Uterus (tissue), 3 donors: ENCODE measurements at regions not wholly inside any gene's neighbourhood (a gene's known extent, or its start where the extent isn't known, plus 50 kb on each side); places are given as distances from the start of the nearest gene placed in this dataset.

ENCODE experiments used
- DNase-seq, 2 donors: peaks; one replicate each; pipeline ENCODE4 v3.0.0-alpha.2; 2019 to 2020
- H3K27ac ChIP-seq, 2 donors: fragments of 200-600 bp; sonication (generic); 1 replicate in 1 of 2; 2 replicates in 1 of 2; pipeline ENCODE4 v1.5.1; 2016 to 2018
- H3K27me3 ChIP-seq, 2 donors: fragments of 200-600 bp; sonication (generic); one replicate each; pipeline ENCODE4 v1.5.1; 2018 to 2019; ENCODE audit warnings: control low read depth in 1 of 2
- H3K36me3 ChIP-seq, 2 donors: fragments of 200-600 bp; sonication (generic); one replicate each; pipeline ENCODE4 v1.5.1; 2019; ENCODE audit warnings: control low read depth in 1 of 2
- H3K4me1 ChIP-seq, 2 donors: fragments of 200-600 bp; sonication (generic); one replicate each; pipeline ENCODE4 v1.5.1; 2018 to 2019; ENCODE audit warnings: control low read depth in 1 of 2
- H3K4me3 ChIP-seq, 2 donors: fragments of 200-600 bp; sonication (generic); 1 replicate in 1 of 2; 2 replicates in 1 of 2; pipeline ENCODE4 v1.5.1; 2018 to 2019; ENCODE audit warnings: mild to moderate bottlenecking in 1 of 2
- H3K9me3 ChIP-seq, 2 donors: fragments of 200-600 bp; sonication (generic); one replicate each; pipeline ENCODE4 v1.5.1; 2019; ENCODE audit warnings: control low read depth in 1 of 2
- CTCF ChIP-seq, 4 experiments: fragments of 200-600 bp in 2 of 4; fragments of 450-650 bp in 2 of 4; sonication (generic) in 2 of 4; IDR thresholded peaks; one replicate each; pipeline ENCODE4 v1.5.1; 2016 to 2019; ENCODE audit warnings: antibody characterized with exemption in 4 of 4, mild to moderate bottlenecking in 2 of 4, moderate library complexity in 1 of 4
- POLR2A ChIP-seq, 2 donors: fragments of 450-650 bp; IDR thresholded peaks; one replicate each; pipeline ENCODE4 v1.6.1; 2016; ENCODE audit warnings: antibody characterized with exemption in 2 of 2, mild to moderate bottlenecking in 1 of 2, moderate library complexity in 1 of 2
- intact Hi-C: fragments of 100-400 bp; cut with DNase I; formaldehyde crosslinking; loops from one replicate; pipeline ENCODE4 v1.15.1; 2023; ENCODE audit warnings: low total_unique reads
- donor health status: DM: yes; HTN: yes; CAD: no.

- Histone ChIP-seq H3K27ac (no peak overlapping the region), H3K4me3 (no peak overlapping the region), H3K27me3 (no peaks in the 10 kb centered on the region), H3K36me3 (no peaks in the 10 kb centered on the region), H3K4me1 (no peaks in the 10 kb centered on the region), H3K9me3 (no peaks in the 10 kb centered on the region)
- TF ChIP-seq POLR2A (IDR thresholded peaks at IDR 0.05), result no peak
- no peak for TF ChIP-seq CTCF (IDR thresholded peaks at IDR 0.05)
- DNase-seq, result no peak
- intact Hi-C loops, result no loop called here
Measured at GRCh38 chr4:165630671-165631070, 242.4 kb upstream of the TLL1 start.

GRCh38 chr4:165631208-165631894 is 241.7 kb upstream of the TLL1 start:
- no peak for DNase-seq
- TF ChIP-seq POLR2A (IDR thresholded peaks at IDR 0.05), result no peak
- TF ChIP-seq CTCF (IDR thresholded peaks at IDR 0.05), result no peak
- intact Hi-C loops, result no loop called here
- no peaks in the 10 kb centered on the region for H3K36me3 ChIP-seq
- H3K27ac ChIP-seq, result no peak overlapping the region
- no peaks in the 10 kb centered on the region for H3K4me1 ChIP-seq
- no peak overlapping the region for H3K4me3 ChIP-seq
- H3K27me3 ChIP-seq, result no peaks in the 10 kb centered on the region
- H3K9me3 ChIP-seq, result no peaks in the 10 kb centered on the region

GRCh38 chr4:165631912-165632311 is 241.1 kb upstream of the TLL1 start:
- DNase-seq, result no peak
- H3K9me3 ChIP-seq, result no peaks in the 10 kb centered on the region
- intact Hi-C loops, result no loop called here

GRCh38 chr4:165634766-165635165 is 238.3 kb upstream of the TLL1 start:
- no peaks in the 10 kb centered on the region for H3K27me3 ChIP-seq
- no peaks in the 10 kb centered on the region for H3K4me1 ChIP-seq
- no peak for DNase-seq
- H3K27ac ChIP-seq, result no peak overlapping the region
- no peak for TF ChIP-seq POLR2A (IDR thresholded peaks at IDR 0.05)
- intact Hi-C loops, result no loop called here
- no peaks in the 10 kb centered on the region for H3K36me3 ChIP-seq
- H3K4me3 ChIP-seq, result no peak overlapping the region
- no peaks in the 10 kb centered on the region for H3K9me3 ChIP-seq

More at GRCh38 chr4:165631912-165632311, 241.1 kb upstream of the TLL1 start:
- Histone ChIP-seq H3K36me3 (no peaks in the 10 kb centered on the region), H3K4me1 (no peaks in the 10 kb centered on the region), H3K4me3 (no peak overlapping the region), H3K27me3 (no peaks in the 10 kb centered on the region), H3K27ac (no peak overlapping the region)
- TF ChIP-seq CTCF (IDR thresholded peaks at IDR 0.05) (no peak), POLR2A (IDR thresholded peaks at IDR 0.05) (no peak)

GRCh38 chr4:165635381-165635780 is 237.7 kb upstream of the TLL1 start:
- H3K27me3 ChIP-seq, result no peaks in the 10 kb centered on the region
- no peak for DNase-seq
- H3K36me3 ChIP-seq, result no peaks in the 10 kb centered on the region
- no peak overlapping the region for H3K27ac ChIP-seq
- H3K4me1 ChIP-seq, result no peaks in the 10 kb centered on the region
- no peak overlapping the region for H3K4me3 ChIP-seq
- no peaks in the 10 kb centered on the region for H3K9me3 ChIP-seq
- intact Hi-C loops, result no loop called here
- TF ChIP-seq CTCF (IDR thresholded peaks at IDR 0.05), result no peak
- TF ChIP-seq POLR2A (IDR thresholded peaks at IDR 0.05), result no peak

- intact Hi-C loops, result no loop called here
- DNase-seq, result no peak
- Histone ChIP-seq H3K27ac (no peak overlapping the region), H3K4me1 (no peaks in the 10 kb centered on the region), H3K4me3 (no peak overlapping the region), H3K9me3 (no peaks in the 10 kb centered on the region), H3K27me3 (no peaks in the 10 kb centered on the region), H3K36me3 (no peaks in the 10 kb centered on the region)
- TF ChIP-seq CTCF (IDR thresholded peaks at IDR 0.05) (no peak), POLR2A (IDR thresholded peaks at IDR 0.05) (no peak)
Measured at GRCh38 chr4:165635951-165636350, 237.1 kb upstream of the TLL1 start.
